CD14-positive monocyte (primary cell): ENCODE measurements at regions not wholly inside any gene's neighbourhood (a gene's known extent, or its start where the extent isn't known, plus 50 kb on each side); places are given as distances from the start of the nearest gene placed in this dataset.

Experiments
- DNase-seq, 3 donors: peaks; one replicate each; pipeline ENCODE4 v3.0.0-alpha.2; 2011 to 2022
- H2AFZ ChIP-seq: 2 replicates; pipeline ENCODE4 v1.6.0; 2012; ENCODE audit warnings: mild to moderate bottlenecking, low read depth, low read length, inconsistent platforms; ENCODE audit not compliant: insufficient read depth, poor library complexity, severe bottlenecking
- H3K27ac ChIP-seq, 2 donors: 1 replicate in 1 of 2; 2 replicates in 1 of 2; pipeline ENCODE4 v1.5.1; 2012 to 2013; ENCODE audit warnings: low read length in 2 of 2, control low read depth in 1 of 2, inconsistent platforms in 1 of 2, low read depth in 1 of 2, mild to moderate bottlenecking in 1 of 2
- H3K27me3 ChIP-seq, 2 donors: one replicate each; pipeline versions ENCODE4 v1.6.0 to v1.6.1; 2011 to 2013; ENCODE audit warnings: low read length in 2 of 2; ENCODE audit not compliant: control insufficient read depth in 2 of 2, insufficient read depth in 2 of 2
- H3K36me3 ChIP-seq, 2 donors: replicated peaks in 1 of 2; 1 replicate in 1 of 2; 2 replicates in 1 of 2; pipeline versions ENCODE4 v1.5.1 to v1.6.1; 2012 to 2013; ENCODE audit warnings: low read length in 2 of 2, control low read depth in 1 of 2, inconsistent platforms in 1 of 2, mild to moderate bottlenecking in 1 of 2; ENCODE audit not compliant: insufficient read depth in 2 of 2, control insufficient read depth in 1 of 2
- H3K4me1 ChIP-seq, 2 donors: 1 replicate in 1 of 2; 2 replicates in 1 of 2; pipeline versions ENCODE4 v1.5.1 to v1.6.1; 2012 to 2013; ENCODE audit warnings: low read length in 2 of 2, control low read depth in 1 of 2, inconsistent platforms in 1 of 2, mild to moderate bottlenecking in 1 of 2, moderate library complexity in 1 of 2; ENCODE audit not compliant: insufficient read depth in 2 of 2, control insufficient read depth in 1 of 2
- H3K4me2 ChIP-seq: replicated peaks from 2 replicates; pipeline ENCODE3; 2012; ENCODE audit warnings: low read length, moderate library complexity, mild to moderate bottlenecking; ENCODE audit not compliant: poor library complexity, severe bottlenecking; ENCODE audit errors: extremely low read depth
- H3K4me3 ChIP-seq, 3 experiments: fragments of 200-600 bp in 1 of 3; sonication (generic) in 1 of 3; replicated peaks in 1 of 3; 1 replicate in 2 of 3; 2 replicates in 1 of 3; pipeline ENCODE4 v1.5.1; 2011 to 2013; ENCODE audit warnings: low read length in 3 of 3, mild to moderate bottlenecking in 3 of 3, control low read depth in 2 of 3, low read depth in 2 of 3, inconsistent platforms in 1 of 3, moderate library complexity in 1 of 3
- H3K79me2 ChIP-seq: 2 replicates; pipeline ENCODE4 v1.6.0; 2012; ENCODE audit warnings: mild to moderate bottlenecking, control low read depth, inconsistent platforms, low read length, moderate library complexity; ENCODE audit not compliant: insufficient read depth
- H3K9ac ChIP-seq: 2 replicates; pipeline ENCODE4 v1.6.0; 2017; ENCODE audit warnings: low read length, mild to moderate bottlenecking; ENCODE audit not compliant: insufficient read depth, poor library complexity, severe bottlenecking
- H3K9me3 ChIP-seq, 2 donors: replicated peaks in 1 of 2; 1 replicate in 1 of 2; 2 replicates in 1 of 2; pipeline versions ENCODE4 v1.5.1 to v1.6.1; 2012 to 2013; ENCODE audit warnings: low read length in 2 of 2, control low read depth in 1 of 2; ENCODE audit not compliant: control insufficient read depth in 1 of 2, insufficient read depth in 1 of 2
- H4K20me1 ChIP-seq: 2 replicates; pipeline ENCODE4 v1.6.0; 2012; ENCODE audit warnings: mild to moderate bottlenecking, low read length, control low read depth, moderate library complexity; ENCODE audit not compliant: insufficient read depth
- H3K27ac Mint-ChIP-seq, 7 donors: one replicate each; pipeline ENCODE4 v1.8.0; 2020; ENCODE audit warnings: mild to moderate bottlenecking in 7 of 7, mixed read lengths in 7 of 7, moderate library complexity in 6 of 7, inconsistent platforms in 2 of 7
- H3K27me3 Mint-ChIP-seq, 3 donors: one replicate each; pipeline ENCODE4 v1.8.0; 2021 to 2022; ENCODE audit warnings: low read depth in 3 of 3, mild to moderate bottlenecking in 3 of 3, mixed read lengths in 3 of 3, moderate library complexity in 3 of 3, inconsistent platforms in 1 of 3
- H3K36me3 Mint-ChIP-seq, 2 donors: one replicate each; pipeline ENCODE4 v1.8.0; 2020; ENCODE audit warnings: mixed read lengths in 2 of 2, inconsistent platforms in 1 of 2, mild to moderate bottlenecking in 1 of 2
- H3K4me1 Mint-ChIP-seq: one replicate; pipeline ENCODE4 v1.8.0; 2020; ENCODE audit warnings: mild to moderate bottlenecking, mixed read lengths
- H3K4me3 Mint-ChIP-seq, 2 donors: one replicate each; pipeline ENCODE4 v1.8.0; 2020; ENCODE audit warnings: mild to moderate bottlenecking in 2 of 2, mixed read lengths in 2 of 2, moderate library complexity in 1 of 2
- H3K9me3 Mint-ChIP-seq, 7 donors: one replicate each; pipeline ENCODE4 v1.8.0; 2020 to 2022; ENCODE audit warnings: mixed read lengths in 7 of 7, mild to moderate bottlenecking in 6 of 7, moderate library complexity in 6 of 7, inconsistent platforms in 2 of 7
- WGBS: methylation state at CpG from one replicate; pipeline ENCODE4 v1.1.5; 2013; ENCODE audit warnings: missing lambda C conversion rate; ENCODE audit not compliant: insufficient coverage; 5-methylcytosine and 5-hydroxymethylcytosine counted together
- intact Hi-C, 2 donors: fragments of 100-400 bp; cut with micrococcal nuclease; formaldehyde crosslinking; loops; one replicate each; pipeline versions ENCODE4 v1.15.0 to v1.15.1; 2023
- TF ChIP-seq, protein P1 (sequence below): fragments of 200-600 bp; IDR thresholded peaks from one replicate; pipeline ENCODE4 v1.8.0; 2022; ENCODE audit warnings: antibody characterized with exemption, mild to moderate bottlenecking

DNA sequence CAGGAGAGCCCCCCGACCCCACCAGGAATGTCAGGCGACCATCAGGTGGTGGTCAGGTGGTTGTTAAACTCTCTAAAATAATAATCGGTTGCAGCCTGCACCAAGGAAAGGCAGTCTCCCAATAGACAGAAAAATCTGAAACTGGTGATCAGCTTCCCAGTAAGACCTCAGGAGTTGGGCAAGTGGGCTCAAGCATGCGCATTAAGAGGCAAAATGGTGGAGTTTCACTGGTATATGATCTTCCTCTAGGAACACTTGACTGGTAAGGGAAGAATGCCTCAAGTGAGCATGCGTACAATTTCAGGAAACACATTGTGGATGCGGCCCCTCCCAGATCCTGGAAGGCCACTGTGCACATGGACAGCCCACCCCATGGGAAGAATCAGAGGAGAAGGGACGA is 619.9 kb downstream of the TYW1 start:
- Histone ChIP-seq H3K9ac (no peak overlapping the region), H3K9me3 (peaks cover 3 to 6% of the 10 kb centered on the region in 2 donors), H4K20me1 (no peaks in the 10 kb centered on the region), H3K4me3 (no peak overlapping the region), H3K4me2 (no peak overlapping the region), H3K79me2 (no peaks in the 10 kb centered on the region), H3K27me3 (no peaks in the 10 kb centered on the region), H3K36me3 (no peaks in the 10 kb centered on the region), H2AFZ (no peak overlapping the region), H3K27ac (no peak overlapping the region), H3K4me1 (no peaks in the 10 kb centered on the region)
- intact Hi-C loops: no loop called here
- no peak overlapping the region for H3K27ac Mint-ChIP-seq
- TF ChIP-seq, protein P1, sequence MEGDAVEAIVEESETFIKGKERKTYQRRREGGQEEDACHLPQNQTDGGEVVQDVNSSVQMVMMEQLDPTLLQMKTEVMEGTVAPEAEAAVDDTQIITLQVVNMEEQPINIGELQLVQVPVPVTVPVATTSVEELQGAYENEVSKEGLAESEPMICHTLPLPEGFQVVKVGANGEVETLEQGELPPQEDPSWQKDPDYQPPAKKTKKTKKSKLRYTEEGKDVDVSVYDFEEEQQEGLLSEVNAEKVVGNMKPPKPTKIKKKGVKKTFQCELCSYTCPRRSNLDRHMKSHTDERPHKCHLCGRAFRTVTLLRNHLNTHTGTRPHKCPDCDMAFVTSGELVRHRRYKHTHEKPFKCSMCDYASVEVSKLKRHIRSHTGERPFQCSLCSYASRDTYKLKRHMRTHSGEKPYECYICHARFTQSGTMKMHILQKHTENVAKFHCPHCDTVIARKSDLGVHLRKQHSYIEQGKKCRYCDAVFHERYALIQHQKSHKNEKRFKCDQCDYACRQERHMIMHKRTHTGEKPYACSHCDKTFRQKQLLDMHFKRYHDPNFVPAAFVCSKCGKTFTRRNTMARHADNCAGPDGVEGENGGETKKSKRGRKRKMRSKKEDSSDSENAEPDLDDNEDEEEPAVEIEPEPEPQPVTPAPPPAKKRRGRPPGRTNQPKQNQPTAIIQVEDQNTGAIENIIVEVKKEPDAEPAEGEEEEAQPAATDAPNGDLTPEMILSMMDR: no peak
- 85% methylated on average over 5 of the region's 7 CpGs for WGBS
- no peak overlapping the region for H3K4me3 Mint-ChIP-seq
- no peaks in the 10 kb centered on the region for H3K4me1 Mint-ChIP-seq
- DNase-seq: no peak
- H3K36me3 Mint-ChIP-seq: no peaks in the 10 kb centered on the region
- peaks cover 9 to 19% (median 13%) of the 10 kb centered on the region in 3 donors for H3K27me3 Mint-ChIP-seq
- H3K9me3 Mint-ChIP-seq: peaks cover 0 to 10% (median 6%) of the 10 kb centered on the region in 7 donors

DNA sequence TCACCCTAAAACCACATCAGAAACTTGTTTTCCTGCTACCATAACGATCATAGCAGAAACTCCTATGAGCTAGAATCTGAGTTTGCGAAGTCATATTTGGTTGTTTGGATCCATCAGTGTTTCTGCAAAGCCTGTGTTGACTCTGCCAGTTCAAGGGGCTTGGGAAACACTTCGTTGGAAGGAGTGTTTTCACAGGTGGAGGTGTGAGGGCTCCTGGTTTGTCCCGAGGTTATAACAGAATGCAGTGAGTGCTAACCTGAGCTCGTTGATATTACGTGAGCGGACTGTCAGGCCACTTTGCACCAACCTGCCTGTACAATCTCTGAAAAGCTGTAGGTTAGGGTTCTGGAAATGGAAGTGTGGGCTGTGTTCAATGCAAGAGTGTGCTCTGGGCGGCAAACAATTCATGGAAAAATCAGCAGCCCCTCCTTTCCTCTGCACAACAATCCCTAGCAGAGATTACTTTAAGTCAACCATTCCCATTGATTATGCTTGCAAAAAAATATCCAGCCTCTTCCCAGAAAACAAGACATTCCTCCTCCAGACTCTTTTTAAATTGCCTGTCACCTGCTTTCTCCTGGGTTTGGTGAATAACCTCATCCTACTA is 622.0 kb downstream of the TYW1 start:
- no peaks in the 10 kb centered on the region for H3K36me3 ChIP-seq
- Mint-ChIP-seq H3K9me3 (peaks cover 0 to 3% (median 0%) of the 10 kb centered on the region in 7 donors), H3K4me1 (no peaks in the 10 kb centered on the region), H3K27ac (no peak overlapping the region), H3K27me3 (peaks cover 9 to 19% (median 11%) of the 10 kb centered on the region in 3 donors), H3K4me3 (peak overlapping the region in 1 of 2 donors; percentile 29), H3K36me3 (no peaks in the 10 kb centered on the region)
- no peak overlapping the region for H3K4me2 ChIP-seq
- H3K27ac ChIP-seq: no peak overlapping the region
- no peaks in the 10 kb centered on the region for H3K27me3 ChIP-seq
- TF ChIP-seq, protein P1: no peak
- no peaks in the 10 kb centered on the region for H3K4me1 ChIP-seq
- 56% methylated on average over 6 of the region's 8 CpGs for whole genome bisulfite sequencing
- no peak overlapping the region for H2AFZ ChIP-seq
- no peak overlapping the region for H3K9ac ChIP-seq
- H4K20me1 ChIP-seq: no peaks in the 10 kb centered on the region
- intact Hi-C loops: no loop called here
- no peak overlapping the region for H3K4me3 ChIP-seq
- DNase-seq: no peak
- H3K9me3 ChIP-seq: no peaks in the 10 kb centered on the region
- no peaks in the 10 kb centered on the region for H3K79me2 ChIP-seq
